ENCODE measurements at regions not wholly inside any gene's neighbourhood (a gene's known extent, or its start where the extent isn't known, plus 50 kb on each side); places are given as distances from the start of the nearest gene placed in this dataset.

DNA sequence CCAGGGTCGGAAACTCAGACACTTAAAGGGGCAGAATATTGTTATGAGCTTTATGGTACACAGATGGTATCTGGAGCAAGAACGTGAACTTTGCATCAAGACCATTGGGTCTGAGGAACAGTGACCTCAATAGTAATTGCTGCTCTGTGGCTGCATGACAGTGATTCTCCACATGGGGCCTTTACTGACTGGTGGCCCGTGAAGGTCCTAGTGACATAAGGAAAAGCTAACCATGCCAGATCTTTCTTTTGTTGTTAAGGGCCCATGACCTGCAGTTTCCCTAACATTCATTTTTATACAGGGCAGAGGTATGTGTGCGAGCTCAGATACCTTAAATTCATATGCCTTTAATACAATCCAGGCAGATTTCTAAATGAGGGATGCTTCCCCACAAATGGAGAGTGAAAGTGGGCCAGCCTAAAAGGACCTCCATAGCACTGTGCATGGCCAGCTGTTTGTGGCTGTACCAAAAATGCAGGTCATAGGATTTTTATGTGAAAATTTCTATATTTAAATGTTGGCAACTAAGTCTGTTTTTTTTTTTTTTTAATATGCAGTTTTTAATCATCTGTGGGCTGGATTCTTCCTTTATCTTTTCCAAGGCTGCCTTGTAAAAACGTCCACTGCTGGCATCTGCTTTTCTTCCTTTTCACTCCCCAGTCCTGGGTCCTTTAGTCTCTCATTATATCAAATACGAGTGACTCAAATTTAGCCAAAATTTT lies 188.0 kb upstream of the IL12A start:
- no peak for DNase-seq

GRCh38 chr3:159802864-159803263 lies 185.8 kb upstream of the IL12A start:
- DNase-seq: no peak

DNA sequence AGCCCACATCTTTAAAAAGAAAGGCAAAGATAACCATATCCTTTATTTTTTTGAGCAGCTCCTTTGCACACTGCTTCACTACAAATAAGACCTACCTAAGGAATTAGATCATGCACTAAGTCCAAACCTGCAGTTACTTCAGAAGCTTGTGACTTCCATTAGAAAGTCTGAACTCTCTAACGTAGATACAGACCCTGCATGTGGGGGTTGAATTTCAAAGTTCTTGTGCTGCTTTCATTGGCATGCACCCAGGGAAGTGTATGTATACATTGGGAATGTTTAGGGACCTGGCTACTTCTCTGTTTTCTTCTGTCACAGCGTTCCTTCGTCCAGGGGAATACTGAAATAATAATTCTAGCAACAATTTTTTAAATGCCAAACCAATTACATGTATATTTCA lies 185.2 kb upstream of the IL12A start:
- no peak for DNase-seq

DNA sequence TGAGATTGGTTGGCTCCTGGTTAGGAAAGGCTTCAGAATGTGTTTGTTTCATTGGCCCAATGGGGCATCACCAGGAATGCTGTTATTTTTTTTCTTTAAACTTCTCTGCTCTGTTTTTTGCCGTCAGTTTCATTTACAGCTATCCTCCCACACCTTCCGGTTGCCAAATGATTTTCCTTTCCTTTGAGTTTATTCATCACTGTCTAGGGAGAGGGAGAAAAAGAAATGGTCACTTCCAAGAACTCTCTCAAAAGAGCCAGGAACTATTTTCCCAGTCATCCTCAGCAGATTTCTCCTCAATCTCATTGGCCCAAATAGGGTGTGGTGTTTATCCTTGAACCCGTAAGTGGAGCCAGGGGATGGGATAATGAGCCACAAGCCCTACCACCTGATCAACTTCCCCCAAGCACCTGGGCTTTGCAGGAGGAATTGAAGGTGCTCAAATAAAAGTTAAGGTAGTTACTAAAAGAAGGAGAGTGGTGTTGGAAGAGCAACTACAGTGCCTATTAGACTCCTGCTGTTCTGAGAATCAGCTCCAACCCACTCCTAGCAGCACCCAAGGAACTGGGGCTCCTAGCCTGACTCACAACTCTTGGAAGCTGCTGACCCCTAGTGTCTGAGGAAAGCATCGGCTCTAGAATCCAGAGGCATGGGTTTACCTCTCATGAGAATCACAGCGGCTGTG lies 183.8 kb upstream of the IL12A start:
- no peak for DNase-seq

GRCh38 chr3:159805411-159805772 lies 183.2 kb upstream of the IL12A start:
- DNase-seq: no peak

GRCh38 chr3:159806412-159806811 lies 182.2 kb upstream of the IL12A start:
- DNase-seq: no peak

DNA sequence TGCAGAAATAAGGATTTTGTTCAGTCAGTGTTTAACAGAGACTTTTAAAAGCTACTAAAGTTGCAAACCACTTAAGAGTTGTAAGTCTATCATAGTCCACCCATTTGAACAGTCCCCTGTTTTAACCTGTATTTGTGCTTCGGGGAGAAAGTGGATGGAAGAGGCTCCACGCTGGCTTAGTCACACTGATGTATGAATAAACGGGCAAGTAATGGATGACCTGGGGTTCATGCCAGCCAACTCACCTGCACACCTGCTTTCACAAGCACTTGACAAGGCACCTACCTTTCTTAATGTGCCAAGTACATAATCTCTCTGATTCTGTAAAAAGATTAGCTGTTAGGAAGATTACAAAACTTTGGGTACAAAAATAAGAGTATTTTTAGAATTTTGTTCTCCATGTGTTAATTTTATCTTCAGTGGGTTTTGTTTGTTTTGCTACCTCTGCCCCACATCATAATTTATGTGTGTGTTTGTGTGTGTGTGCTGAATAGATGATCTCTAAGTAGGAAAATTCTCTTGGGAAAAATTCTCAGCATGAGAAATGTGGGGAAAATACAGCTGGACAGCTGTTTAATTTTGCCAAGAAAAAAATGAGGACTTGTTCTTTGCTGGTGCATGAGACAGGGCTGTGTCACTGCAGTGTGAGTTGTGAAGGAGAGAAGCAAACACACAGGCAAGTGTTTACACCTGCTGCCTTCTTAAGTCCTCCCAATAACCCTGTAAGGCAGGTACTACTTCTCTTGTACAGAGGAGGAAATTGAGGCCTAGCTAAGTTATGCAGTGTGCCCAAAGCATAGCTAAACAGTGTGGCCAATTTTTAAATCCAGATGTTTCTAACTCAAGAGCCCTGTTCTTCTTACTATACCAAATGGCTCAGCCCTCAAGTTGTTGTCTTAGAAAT lies 181.2 kb upstream of the IL12A start:
- no peak for DNase-seq

- no peak for DNase-seq
Measured at GRCh38 chr3:159813822-159814531, 174.7 kb upstream of the IL12A start.

DNA sequence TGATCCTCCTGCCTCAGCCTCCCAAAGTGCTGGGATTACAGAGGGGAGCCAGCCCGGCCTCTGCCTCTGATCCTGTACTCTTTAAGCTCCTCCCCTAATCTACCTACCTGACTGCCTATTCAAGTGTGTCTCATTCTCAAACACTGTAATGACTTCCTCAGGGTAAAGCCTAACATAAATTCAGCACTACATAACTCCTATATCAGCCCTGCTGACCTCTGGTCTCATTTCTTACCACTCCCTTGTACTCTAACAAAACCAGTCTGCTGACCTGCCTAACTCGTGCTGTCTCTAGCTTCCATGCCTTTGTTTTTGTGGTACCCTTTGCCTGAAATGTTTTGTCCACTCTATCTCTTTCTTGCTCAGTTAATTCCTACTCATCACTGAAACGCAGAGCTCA lies 172.1 kb upstream of the IL12A start:
- no peak for DNase-seq

DNA sequence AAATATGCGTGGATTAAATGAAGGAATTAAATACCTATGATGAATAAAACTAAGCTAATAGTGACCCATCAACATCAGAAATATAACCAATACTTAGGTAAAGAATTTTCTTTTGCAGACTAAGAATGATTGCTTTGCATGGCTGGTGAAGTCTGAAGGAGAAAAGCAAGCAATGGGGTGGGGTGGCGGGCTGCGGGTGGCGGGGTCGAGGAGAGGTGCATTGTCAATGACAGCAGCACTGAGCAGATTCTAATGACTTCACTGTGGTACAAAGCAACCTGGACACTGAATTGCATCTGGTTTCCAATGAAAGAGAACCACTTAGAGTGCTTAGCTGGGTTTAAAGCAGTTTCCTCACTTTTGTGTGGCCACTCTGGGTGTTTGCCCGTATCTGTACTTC lies 171.5 kb upstream of the IL12A start:
- no peak for DNase-seq

DNA sequence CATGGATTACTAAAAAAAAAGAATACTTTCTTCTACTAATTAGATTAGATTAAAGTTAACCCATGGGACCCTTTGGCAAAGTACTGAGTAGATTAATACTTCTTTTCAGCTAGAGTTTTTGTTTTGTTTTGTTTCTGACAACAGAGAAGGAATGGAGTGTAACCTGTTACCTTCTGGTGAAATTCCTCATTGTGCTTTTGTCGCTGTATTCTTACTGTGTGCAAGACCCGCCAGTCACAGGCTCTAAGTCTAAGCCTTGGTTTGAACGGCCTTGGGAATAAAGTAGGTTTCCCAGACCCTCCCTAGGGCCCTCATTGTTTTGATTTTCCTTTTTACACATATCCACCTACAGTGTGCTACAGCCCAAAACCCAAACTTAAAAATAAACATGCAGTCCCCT lies 171.1 kb upstream of the IL12A start:
- DNase-seq: no peak

- no peak for DNase-seq
Measured at GRCh38 chr3:159818399-159818798, 170.2 kb upstream of the IL12A start.

DNA sequence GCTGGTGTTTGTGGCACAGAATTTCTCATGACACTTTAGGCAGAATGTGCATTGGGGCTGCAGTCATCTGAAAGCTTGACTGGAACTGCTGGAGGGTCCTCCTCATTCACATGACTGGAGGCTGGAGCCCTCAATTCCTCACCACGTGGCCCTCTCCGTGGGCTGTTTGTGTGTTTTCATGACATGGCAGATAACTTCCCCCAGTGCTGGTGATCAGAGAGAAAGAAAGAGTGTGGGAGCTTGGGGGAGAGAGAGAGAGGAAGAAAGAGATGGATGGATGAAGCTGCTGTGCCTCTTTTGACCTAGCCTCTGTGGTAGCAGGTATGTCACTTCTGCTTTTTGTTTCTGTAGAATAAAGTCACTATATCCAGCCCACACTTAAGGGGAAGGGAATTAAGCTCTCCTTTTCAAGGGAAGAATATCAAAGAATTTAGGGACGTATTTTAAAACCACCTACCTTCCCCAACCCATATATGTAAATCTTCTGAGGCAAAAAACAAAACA lies 169.6 kb upstream of the IL12A start:
- DNase-seq: no peak

GRCh38 chr3:159819676-159820075 lies 169.0 kb upstream of the IL12A start:
- no peak for DNase-seq

DNA sequence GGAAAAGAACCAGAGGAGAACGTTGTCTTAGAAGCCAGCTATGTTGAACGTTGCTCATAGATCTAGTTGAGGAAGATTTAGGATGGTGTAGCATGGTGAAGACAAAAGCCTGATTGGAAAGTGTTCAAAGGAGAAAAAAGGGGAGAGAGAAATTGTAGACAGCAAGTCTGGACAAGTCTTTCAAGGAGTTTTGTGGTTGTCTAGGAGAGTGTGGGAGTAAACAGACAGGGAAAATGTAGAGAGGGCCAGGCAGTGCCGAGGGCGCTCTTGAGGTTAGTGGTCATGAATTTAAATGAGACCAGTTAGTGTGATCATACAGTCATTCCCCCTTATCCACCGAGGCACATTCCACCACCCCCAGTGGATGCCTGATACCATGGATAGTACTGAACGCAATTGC lies 167.5 kb upstream of the IL12A start:
- DNase-seq: no peak

- no peak for DNase-seq
Measured at GRCh38 chr3:159821736-159822135, 166.9 kb upstream of the IL12A start.

DNA sequence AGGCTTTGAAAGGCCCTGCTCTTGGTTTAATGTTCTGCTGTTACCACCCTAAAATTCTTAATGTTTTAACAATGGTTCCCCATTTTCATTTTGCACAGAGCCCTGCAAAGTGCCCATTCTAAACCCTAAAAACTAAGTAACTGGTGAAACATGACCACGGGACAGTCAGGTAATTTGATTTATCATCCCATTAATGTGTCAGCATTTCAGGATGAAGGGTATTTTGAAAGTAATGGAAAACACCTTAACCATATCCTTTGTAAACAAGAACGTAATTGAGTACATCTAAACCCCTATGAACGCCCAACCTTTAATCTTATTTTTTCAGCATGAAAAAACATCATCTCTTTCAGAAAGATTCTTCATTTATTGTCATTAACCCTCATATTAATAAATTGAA lies 164.9 kb upstream of the IL12A start:
- DNase-seq: no peak

- no peak for DNase-seq
Measured at GRCh38 chr3:159824333-159824732, 164.3 kb upstream of the IL12A start.

DNA sequence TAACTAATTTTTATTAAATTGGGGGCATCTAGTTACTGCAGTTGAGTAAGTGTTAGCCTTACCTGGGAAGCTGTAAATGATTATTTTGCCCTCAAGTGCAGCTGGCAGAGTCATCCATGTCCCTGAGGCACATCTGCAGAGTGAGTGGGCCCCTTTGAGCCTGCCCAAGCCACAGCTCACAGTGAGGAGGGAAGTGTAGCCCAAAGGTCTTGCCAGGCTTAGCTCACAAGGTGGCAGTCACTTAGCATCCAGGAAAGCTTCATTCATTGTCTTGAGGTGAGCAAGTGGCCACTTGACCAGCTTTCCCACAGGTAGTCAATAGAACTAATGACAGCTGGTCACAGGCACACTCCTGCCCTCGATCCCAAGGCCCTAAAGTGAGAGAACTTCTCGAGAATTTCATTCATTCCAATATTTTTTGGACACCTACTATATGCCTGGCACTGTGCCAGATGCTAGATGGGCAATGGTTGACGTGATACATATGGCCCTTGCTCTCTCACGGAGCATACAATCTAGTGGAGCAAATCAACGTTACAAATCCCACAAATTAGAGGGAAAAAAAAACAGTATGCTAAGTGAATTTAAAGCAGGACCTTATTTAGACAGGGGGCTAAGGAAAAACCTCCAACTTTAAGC lies 163.3 kb upstream of the IL12A start:
- DNase-seq: no peak

DNA sequence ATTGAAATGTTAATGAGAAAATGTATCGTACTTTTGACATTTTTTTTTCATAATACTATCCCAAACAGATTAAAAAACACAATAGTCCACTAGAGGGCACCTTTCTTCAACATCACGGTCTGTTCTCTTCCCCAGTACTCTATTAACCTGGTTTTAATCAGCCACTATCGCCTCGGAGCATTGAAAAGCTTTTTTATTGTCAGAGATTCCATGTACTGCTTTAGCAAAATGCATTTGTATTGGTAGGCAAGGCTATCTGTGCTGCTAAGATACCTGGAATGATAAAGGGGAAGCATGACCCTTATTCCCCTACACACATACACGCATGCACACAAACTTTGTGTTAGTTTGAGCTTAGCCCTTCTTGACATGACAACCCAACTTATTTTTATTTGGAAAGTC lies 160.1 kb upstream of the IL12A start:
- DNase-seq: no peak

DNA sequence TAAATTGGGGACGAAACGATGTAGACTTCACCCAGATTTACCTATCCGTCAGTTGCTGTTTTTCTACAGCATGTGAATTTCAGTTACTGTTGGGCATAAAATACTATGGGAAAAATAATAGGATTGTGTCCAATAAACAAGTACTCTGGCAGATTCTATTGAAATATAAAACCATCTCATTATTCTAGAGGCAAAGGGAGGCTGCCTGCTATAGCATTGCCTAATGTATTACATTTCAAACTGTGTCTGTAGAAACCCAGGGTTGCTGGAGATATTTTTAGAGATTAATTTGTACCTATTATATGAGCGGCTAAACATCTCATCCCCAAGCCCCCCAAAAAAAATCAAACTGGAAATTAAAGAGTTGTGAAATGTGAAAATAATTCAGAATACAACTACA lies 159.6 kb upstream of the IL12A start:
- DNase-seq: no peak

GRCh38 chr3:159829539-159830227 lies 159.0 kb upstream of the IL12A start:
- DNase-seq: no peak

Data from GF-D8 (cell line).